HG02642 (cell line): ENCODE measurements at regions not wholly inside any gene's neighbourhood (a gene's known extent, or its start where the extent isn't known, plus 50 kb on each side); places are given as distances from the start of the nearest gene placed in this dataset.

Experiments
- ATAC-seq: cut with Tn5 transposase; IDR thresholded peaks from one replicate; pipeline ENCODE4 v1.9.1; 2021; ENCODE audit warnings: mild to moderate bottlenecking; ENCODE audit not compliant: unreplicated experiment, poor library complexity

GRCh38 chr1:181872562-181872961 lies 188.9 kb downstream of the ZNF648 start:
- no peak for ATAC-seq

- ATAC-seq: no peak
Observed at GRCh38 chr1:181863736-181864135, 197.8 kb downstream of the ZNF648 start.

GRCh38 chr1:181863006-181863405 lies 198.5 kb downstream of the ZNF648 start:
- no peak for ATAC-seq

GRCh38 chr1:181858135-181858534 lies 203.4 kb downstream of the ZNF648 start:
- ATAC-seq: no peak
